ENCODE measurements at regions not wholly inside any gene's neighbourhood (a gene's known extent, or its start where the extent isn't known, plus 50 kb on each side); places are given as distances from the start of the nearest gene placed in this dataset.
"Not testable (repeated sequence)": the region's sequence is repeated elsewhere in the genome, so short reads cannot be mapped to it uniquely, and the experiment has no call there.

- TF ChIP-seq CTCF, POLR2A (IDR thresholded peaks at IDR 0.05): not testable (repeated sequence)
Observed at GRCh38 chr3:118162627-118163588, 871.7 kb downstream of the IGSF11 start.

Measured in lower leg skin (tissue), 3 donors.